ENCODE measurements at regions not wholly inside any gene's neighbourhood (a gene's known extent, or its start where the extent isn't known, plus 50 kb on each side); places are given as distances from the start of the nearest gene placed in this dataset.

GRCh38 chr1:189424746-189425331 is 1052.8 kb downstream of the BRINP3 start:
- H3K9ac ChIP-seq (ENCODE audit: low read depth in 1 of 3, low read length in 3 of 3) = no peak overlapping the region
- no peaks in the 10 kb centered on the region for H3K9me3 ChIP-seq (ENCODE audit: control insufficient read depth in 3 of 3, low read length in 3 of 3)
- H3K4me1 ChIP-seq (ENCODE audit: control insufficient read depth in 3 of 3, insufficient read depth in 3 of 3, low read length in 3 of 3) = no peaks in the 10 kb centered on the region
- H3K27me3 ChIP-seq (ENCODE audit: control insufficient read depth in 3 of 3, insufficient read depth in 3 of 3, low read length in 3 of 3) = no peaks in the 10 kb centered on the region
- no peak overlapping the region for H3K27ac ChIP-seq (ENCODE audit: low read depth, low read length)
- no peak overlapping the region for H3K4me3 ChIP-seq (ENCODE audit: low read length in 3 of 3)
- no peaks in the 10 kb centered on the region for H3K36me3 ChIP-seq (ENCODE audit: control insufficient read depth in 3 of 3, insufficient read depth in 3 of 3, low read length in 3 of 3)

- Histone ChIP-seq H3K4me1 (ENCODE audit: control insufficient read depth in 3 of 3, insufficient read depth in 3 of 3, low read length in 3 of 3) (no peaks in the 10 kb centered on the region), H3K27ac (ENCODE audit: low read depth, low read length) (no peak overlapping the region), H3K36me3 (ENCODE audit: control insufficient read depth in 3 of 3, insufficient read depth in 3 of 3, low read length in 3 of 3) (no peaks in the 10 kb centered on the region), H3K27me3 (ENCODE audit: control insufficient read depth in 3 of 3, insufficient read depth in 3 of 3, low read length in 3 of 3) (no peaks in the 10 kb centered on the region), H3K9me3 (ENCODE audit: control insufficient read depth in 3 of 3, low read length in 3 of 3) (no peaks in the 10 kb centered on the region), H3K9ac (ENCODE audit: low read depth in 1 of 3, low read length in 3 of 3) (no peak overlapping the region), H3K4me3 (ENCODE audit: low read length in 3 of 3) (no peak overlapping the region)
These were observed 1048.1 kb downstream of the BRINP3 start for GRCh38 chr1:189429610-189430009.

- Histone ChIP-seq H3K27me3 (ENCODE audit: control insufficient read depth in 3 of 3, insufficient read depth in 3 of 3, low read length in 3 of 3) (no peaks in the 10 kb centered on the region), H3K4me3 (ENCODE audit: low read length in 3 of 3) (no peak overlapping the region), H3K36me3 (ENCODE audit: control insufficient read depth in 3 of 3, insufficient read depth in 3 of 3, low read length in 3 of 3) (no peaks in the 10 kb centered on the region)
These were observed 1046.2 kb downstream of the BRINP3 start for GRCh38 chr1:189431447-189431846.

GRCh38 chr1:189432753-189433152 is 1044.9 kb downstream of the BRINP3 start:
- Histone ChIP-seq H3K4me3 (ENCODE audit: low read length in 3 of 3) (no peak overlapping the region), H3K27me3 (ENCODE audit: control insufficient read depth in 3 of 3, insufficient read depth in 3 of 3, low read length in 3 of 3) (no peaks in the 10 kb centered on the region), H3K9ac (ENCODE audit: low read depth in 1 of 3, low read length in 3 of 3) (no peak overlapping the region), H3K27ac (ENCODE audit: low read depth, low read length) (no peak overlapping the region), H3K36me3 (ENCODE audit: control insufficient read depth in 3 of 3, insufficient read depth in 3 of 3, low read length in 3 of 3) (no peaks in the 10 kb centered on the region), H3K4me1 (ENCODE audit: control insufficient read depth in 3 of 3, insufficient read depth in 3 of 3, low read length in 3 of 3) (no peaks in the 10 kb centered on the region), H3K9me3 (ENCODE audit: control insufficient read depth in 3 of 3, low read length in 3 of 3) (no peaks in the 10 kb centered on the region)

More at GRCh38 chr1:189431447-189431846, 1046.2 kb downstream of the BRINP3 start:
- H3K27ac ChIP-seq (ENCODE audit: low read depth, low read length) = no peak overlapping the region
- no peaks in the 10 kb centered on the region for H3K4me1 ChIP-seq (ENCODE audit: control insufficient read depth in 3 of 3, insufficient read depth in 3 of 3, low read length in 3 of 3)
- no peak overlapping the region for H3K9ac ChIP-seq (ENCODE audit: low read depth in 1 of 3, low read length in 3 of 3)
- H3K9me3 ChIP-seq (ENCODE audit: control insufficient read depth in 3 of 3, low read length in 3 of 3) = no peaks in the 10 kb centered on the region

GRCh38 chr1:189434461-189434860 is 1043.2 kb downstream of the BRINP3 start:
- Histone ChIP-seq H3K36me3 (ENCODE audit: control insufficient read depth in 3 of 3, insufficient read depth in 3 of 3, low read length in 3 of 3) (no peaks in the 10 kb centered on the region), H3K27me3 (ENCODE audit: control insufficient read depth in 3 of 3, insufficient read depth in 3 of 3, low read length in 3 of 3) (no peaks in the 10 kb centered on the region), H3K9me3 (ENCODE audit: control insufficient read depth in 3 of 3, low read length in 3 of 3) (no peaks in the 10 kb centered on the region), H3K4me1 (ENCODE audit: control insufficient read depth in 3 of 3, insufficient read depth in 3 of 3, low read length in 3 of 3) (no peaks in the 10 kb centered on the region), H3K27ac (ENCODE audit: low read depth, low read length) (no peak overlapping the region), H3K4me3 (ENCODE audit: low read length in 3 of 3) (no peak overlapping the region), H3K9ac (ENCODE audit: low read depth in 1 of 3, low read length in 3 of 3) (no peak overlapping the region)

GRCh38 chr1:189435398-189435797 is 1042.3 kb downstream of the BRINP3 start:
- Histone ChIP-seq H3K4me3 (ENCODE audit: low read length in 3 of 3) (no peak overlapping the region), H3K27ac (ENCODE audit: low read depth, low read length) (no peak overlapping the region), H3K9ac (ENCODE audit: low read depth in 1 of 3, low read length in 3 of 3) (no peak overlapping the region), H3K27me3 (ENCODE audit: control insufficient read depth in 3 of 3, insufficient read depth in 3 of 3, low read length in 3 of 3) (no peaks in the 10 kb centered on the region), H3K9me3 (ENCODE audit: control insufficient read depth in 3 of 3, low read length in 3 of 3) (no peaks in the 10 kb centered on the region), H3K36me3 (ENCODE audit: control insufficient read depth in 3 of 3, insufficient read depth in 3 of 3, low read length in 3 of 3) (no peaks in the 10 kb centered on the region), H3K4me1 (ENCODE audit: control insufficient read depth in 3 of 3, insufficient read depth in 3 of 3, low read length in 3 of 3) (no peaks in the 10 kb centered on the region)

GRCh38 chr1:189438808-189439207 is 1038.9 kb downstream of the BRINP3 start:
- Histone ChIP-seq H3K36me3 (ENCODE audit: control insufficient read depth in 3 of 3, insufficient read depth in 3 of 3, low read length in 3 of 3) (no peaks in the 10 kb centered on the region), H3K4me3 (ENCODE audit: low read length in 3 of 3) (no peak overlapping the region), H3K27me3 (ENCODE audit: control insufficient read depth in 3 of 3, insufficient read depth in 3 of 3, low read length in 3 of 3) (no peaks in the 10 kb centered on the region), H3K27ac (ENCODE audit: low read depth, low read length) (no peak overlapping the region), H3K4me1 (ENCODE audit: control insufficient read depth in 3 of 3, insufficient read depth in 3 of 3, low read length in 3 of 3) (no peaks in the 10 kb centered on the region), H3K9ac (ENCODE audit: low read depth in 1 of 3, low read length in 3 of 3) (no peak overlapping the region), H3K9me3 (ENCODE audit: control insufficient read depth in 3 of 3, low read length in 3 of 3) (no peaks in the 10 kb centered on the region)

GRCh38 chr1:189463166-189463565 is 1014.5 kb downstream of the BRINP3 start:
- Histone ChIP-seq H3K27me3 (ENCODE audit: control insufficient read depth in 3 of 3, insufficient read depth in 3 of 3, low read length in 3 of 3) (no peaks in the 10 kb centered on the region), H3K36me3 (ENCODE audit: control insufficient read depth in 3 of 3, insufficient read depth in 3 of 3, low read length in 3 of 3) (no peaks in the 10 kb centered on the region)

GRCh38 chr1:189496768-189497167 is 980.9 kb downstream of the BRINP3 start:
- Histone ChIP-seq H3K27me3 (ENCODE audit: control insufficient read depth in 3 of 3, insufficient read depth in 3 of 3, low read length in 3 of 3) (no peaks in the 10 kb centered on the region), H3K9ac (ENCODE audit: low read depth in 1 of 3, low read length in 3 of 3) (no peak overlapping the region), H3K36me3 (ENCODE audit: control insufficient read depth in 3 of 3, insufficient read depth in 3 of 3, low read length in 3 of 3) (no peaks in the 10 kb centered on the region), H3K4me3 (ENCODE audit: low read length in 3 of 3) (no peak overlapping the region), H3K9me3 (ENCODE audit: control insufficient read depth in 3 of 3, low read length in 3 of 3) (no peaks in the 10 kb centered on the region), H3K4me1 (ENCODE audit: control insufficient read depth in 3 of 3, insufficient read depth in 3 of 3, low read length in 3 of 3) (no peaks in the 10 kb centered on the region), H3K27ac (ENCODE audit: low read depth, low read length) (no peak overlapping the region)

More at GRCh38 chr1:189463166-189463565, 1014.5 kb downstream of the BRINP3 start:
- Histone ChIP-seq H3K9me3 (ENCODE audit: control insufficient read depth in 3 of 3, low read length in 3 of 3) (no peaks in the 10 kb centered on the region), H3K27ac (ENCODE audit: low read depth, low read length) (no peak overlapping the region), H3K9ac (ENCODE audit: low read depth in 1 of 3, low read length in 3 of 3) (no peak overlapping the region), H3K4me3 (ENCODE audit: low read length in 3 of 3) (no peak overlapping the region), H3K4me1 (ENCODE audit: control insufficient read depth in 3 of 3, insufficient read depth in 3 of 3, low read length in 3 of 3) (no peaks in the 10 kb centered on the region)

- no peaks in the 10 kb centered on the region for H3K9me3 ChIP-seq (ENCODE audit: control insufficient read depth in 3 of 3, low read length in 3 of 3)
- H3K9ac ChIP-seq (ENCODE audit: low read depth in 1 of 3, low read length in 3 of 3) = no peak overlapping the region
These were observed 977.9 kb downstream of the BRINP3 start for GRCh38 chr1:189499736-189500135.

More at GRCh38 chr1:189499736-189500135, 977.9 kb downstream of the BRINP3 start:
- Histone ChIP-seq H3K27me3 (ENCODE audit: control insufficient read depth in 3 of 3, insufficient read depth in 3 of 3, low read length in 3 of 3) (no peaks in the 10 kb centered on the region), H3K36me3 (ENCODE audit: control insufficient read depth in 3 of 3, insufficient read depth in 3 of 3, low read length in 3 of 3) (no peaks in the 10 kb centered on the region), H3K4me1 (ENCODE audit: control insufficient read depth in 3 of 3, insufficient read depth in 3 of 3, low read length in 3 of 3) (no peaks in the 10 kb centered on the region), H3K27ac (ENCODE audit: low read depth, low read length) (no peak overlapping the region), H3K4me3 (ENCODE audit: low read length in 3 of 3) (no peak overlapping the region)

Measured in skeletal muscle tissue (tissue), 3 donors.